C1 segment of cervical spinal cord (tissue), 14 donors: ENCODE measurements at regions not wholly inside any gene's neighbourhood (a gene's known extent, or its start where the extent isn't known, plus 50 kb on each side); places are given as distances from the start of the nearest gene placed in this dataset.
A peak's percentile ranks its signal among the peaks of the same experiment; 100 is the strongest.

Experiments
- DNase-seq, 14 donors: peaks; one replicate each; lab custom pipeline; 2025; lab: John Stamatoyannopoulos, UW

- no peak for DNase-seq
These were observed 53.8 kb upstream of the PSEN2 start for GRCh38 chr1:226816576-226816975.

- DNase-seq, result peak in 12 of 14 donors; percentile 12 to 93 (median 50)
These were observed 55.5 kb upstream of the PSEN2 start for GRCh38 chr1:226814751-226815537.

GRCh38 chr1:226813671-226814591 lies 56.5 kb upstream of the PSEN2 start:
- DNase-seq, result no peak

GRCh38 chr1:226810681-226811080 lies 59.7 kb upstream of the PSEN2 start:
- peak in 1 of 14 donors; percentile 57 for DNase-seq

- DNase-seq, result peak in 10 of 14 donors; percentile 32 to 86 (median 50)
These were observed 60.4 kb upstream of the PSEN2 start for GRCh38 chr1:226809785-226810571.

GRCh38 chr1:226808501-226808900 lies 61.9 kb upstream of the PSEN2 start:
- DNase-seq, result no peak

- DNase-seq, result no peak
These were observed 63.4 kb upstream of the PSEN2 start for GRCh38 chr1:226806988-226807387.

GRCh38 chr1:226804907-226805759 lies 65.3 kb upstream of the PSEN2 start:
- no peak for DNase-seq

- no peak for DNase-seq
These were observed 61.8 kb upstream of the ITPKB start for GRCh38 chr1:226800763-226801380.

GRCh38 chr1:226799634-226800281 lies 60.7 kb upstream of the ITPKB start:
- DNase-seq, result no peak

- DNase-seq, result no peak
These were observed 59.6 kb upstream of the ITPKB start for GRCh38 chr1:226798427-226799411.

GRCh38 chr1:226797151-226797550 lies 58.1 kb upstream of the ITPKB start:
- no peak for DNase-seq

GRCh38 chr1:226793620-226794276 lies 54.7 kb upstream of the ITPKB start:
- DNase-seq, result no peak

- no peak for DNase-seq
These were observed 53.3 kb upstream of the ITPKB start for GRCh38 chr1:226792368-226792767.

- no peak for DNase-seq
These were observed 51.6 kb upstream of the ITPKB start for GRCh38 chr1:226790545-226791181.

GRCh38 chr1:226788965-226789364 lies 49.9 kb upstream of the ITPKB start:
- DNase-seq, result no peak
